Glomerular visceral epithelial cell (primary cell): ENCODE measurements at regions not wholly inside any gene's neighbourhood (a gene's known extent, or its start where the extent isn't known, plus 50 kb on each side); places are given as distances from the start of the nearest gene placed in this dataset.

Experiments
- DNase-seq: peaks from one replicate; pipeline ENCODE4 v3.0.0-alpha.2; 2016; ENCODE audit errors: extremely low spot score

DNA sequence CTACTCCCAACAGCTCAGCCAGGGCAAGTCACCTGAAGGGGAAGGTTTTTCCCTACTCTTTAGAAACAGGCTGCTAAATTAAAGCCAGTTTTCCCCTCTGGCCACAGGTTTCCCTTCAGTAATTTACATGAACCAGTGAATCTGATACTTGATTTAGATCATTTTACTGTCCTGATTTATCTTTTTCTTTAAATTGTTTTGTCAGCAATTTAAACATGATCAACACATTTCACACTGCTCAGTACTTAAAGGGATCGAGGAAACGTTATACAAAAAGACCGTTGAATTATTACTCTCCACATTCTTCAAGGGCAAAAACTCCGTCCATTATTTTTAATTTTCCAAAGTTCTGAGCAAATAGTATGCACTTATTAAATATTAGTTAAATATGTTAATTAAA is 1165.7 kb upstream of the GYPC start:
- DNase-seq: no peak

DNA sequence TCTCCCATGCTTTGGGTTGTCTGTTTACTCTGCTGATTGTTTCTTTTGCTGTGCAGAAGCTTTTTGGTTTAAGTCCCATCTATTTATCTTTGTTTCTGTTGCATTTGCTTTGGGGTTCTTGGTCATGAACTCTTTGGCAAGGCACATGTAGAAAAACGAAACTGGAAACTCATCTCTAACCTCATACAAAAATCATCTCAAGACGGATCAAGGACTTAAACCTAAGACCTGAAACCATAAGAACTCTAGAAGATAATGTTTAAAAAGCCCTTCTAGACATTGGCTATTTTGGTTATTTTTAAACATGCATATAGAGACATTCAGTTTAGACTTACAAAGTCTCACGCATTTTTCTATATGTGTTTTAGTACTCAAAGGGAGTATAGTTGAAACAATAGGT is 1164.3 kb upstream of the GYPC start:
- DNase-seq: no peak

DNA sequence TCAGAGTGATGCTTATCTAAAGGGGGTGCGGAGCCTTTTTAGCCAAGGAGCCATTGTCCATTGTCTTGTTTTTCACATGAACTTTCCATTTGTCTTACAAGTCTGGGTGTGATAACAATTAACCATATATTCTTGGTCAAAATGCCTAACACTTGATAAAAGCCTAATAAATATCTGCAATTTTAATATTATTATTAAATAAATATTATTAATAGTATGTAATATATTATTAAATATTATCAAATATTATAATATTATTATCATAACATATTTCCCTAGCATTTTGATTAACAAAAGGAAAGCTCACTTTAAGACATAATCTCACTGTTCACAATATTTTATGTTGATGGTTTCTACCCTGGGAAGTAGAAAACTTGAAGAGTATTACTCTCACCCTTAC is 1143.6 kb upstream of the GYPC start:
- DNase-seq: no peak

DNA sequence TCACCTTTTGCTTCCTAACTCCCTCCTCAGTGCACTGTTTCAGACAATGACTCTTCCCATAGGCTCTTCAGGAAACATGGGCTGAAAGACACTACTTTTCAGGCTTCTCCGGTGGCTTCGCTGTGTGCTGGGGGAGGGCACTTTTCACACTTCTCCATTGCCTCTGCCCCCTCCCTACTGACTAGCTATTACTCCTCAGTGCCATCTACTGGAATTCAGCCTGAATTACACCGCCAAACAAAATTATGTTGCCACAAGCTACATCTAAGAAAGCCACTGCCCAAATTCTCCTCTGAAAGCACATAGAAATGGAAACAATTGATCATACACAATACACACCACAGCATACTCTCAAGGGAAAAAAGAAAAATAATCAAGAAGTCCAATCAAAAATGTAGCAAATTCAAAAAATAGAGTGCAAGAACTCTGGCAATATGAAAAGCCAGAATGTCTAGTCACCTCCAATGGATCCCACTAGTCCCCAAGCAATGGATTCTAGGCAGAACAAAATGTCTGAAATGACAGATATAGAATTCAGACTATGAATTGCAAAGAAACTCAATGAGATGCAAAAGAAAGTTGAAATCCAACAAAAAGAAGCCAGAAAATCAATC is 1139.4 kb upstream of the GYPC start:
- no peak for DNase-seq

DNA sequence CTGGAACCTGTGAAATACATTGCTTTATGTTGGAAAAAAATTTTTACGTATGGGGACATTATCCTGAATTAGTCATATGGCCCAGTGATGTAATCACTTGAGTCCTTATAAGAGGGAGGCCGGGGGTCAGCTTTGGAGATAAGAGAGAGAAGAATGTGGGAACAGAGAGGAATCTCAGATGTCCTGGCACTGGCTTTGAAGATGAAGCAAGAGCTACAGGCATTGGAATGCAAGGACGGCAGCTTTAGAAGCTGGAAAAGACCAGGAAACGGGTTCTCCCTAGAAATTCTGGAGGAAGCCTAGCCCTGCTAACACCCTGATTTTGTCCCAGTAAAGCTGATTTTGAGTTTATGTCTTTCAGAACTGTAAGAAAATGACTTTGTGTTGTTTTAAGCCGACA is 1129.9 kb upstream of the GYPC start:
- DNase-seq: no peak

DNA sequence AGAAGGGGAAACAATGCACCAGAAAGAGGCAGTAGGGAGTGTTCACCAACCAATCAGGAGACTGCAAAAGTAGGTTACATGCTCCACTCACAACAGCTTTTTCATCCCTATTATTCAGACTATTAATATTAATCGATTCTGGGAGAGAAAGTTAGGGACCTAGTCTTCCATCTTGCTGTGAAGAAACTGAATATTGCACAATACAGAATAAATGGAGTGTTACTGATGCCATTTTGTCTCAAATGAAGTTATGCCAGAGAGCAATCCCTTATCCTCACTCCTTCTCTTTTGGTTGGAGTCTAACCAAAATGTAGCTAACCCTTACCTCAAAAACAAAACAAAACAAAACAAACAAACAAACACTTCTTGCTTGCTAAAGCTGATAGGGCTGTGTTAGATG is 1120.9 kb upstream of the GYPC start:
- no peak for DNase-seq

DNA sequence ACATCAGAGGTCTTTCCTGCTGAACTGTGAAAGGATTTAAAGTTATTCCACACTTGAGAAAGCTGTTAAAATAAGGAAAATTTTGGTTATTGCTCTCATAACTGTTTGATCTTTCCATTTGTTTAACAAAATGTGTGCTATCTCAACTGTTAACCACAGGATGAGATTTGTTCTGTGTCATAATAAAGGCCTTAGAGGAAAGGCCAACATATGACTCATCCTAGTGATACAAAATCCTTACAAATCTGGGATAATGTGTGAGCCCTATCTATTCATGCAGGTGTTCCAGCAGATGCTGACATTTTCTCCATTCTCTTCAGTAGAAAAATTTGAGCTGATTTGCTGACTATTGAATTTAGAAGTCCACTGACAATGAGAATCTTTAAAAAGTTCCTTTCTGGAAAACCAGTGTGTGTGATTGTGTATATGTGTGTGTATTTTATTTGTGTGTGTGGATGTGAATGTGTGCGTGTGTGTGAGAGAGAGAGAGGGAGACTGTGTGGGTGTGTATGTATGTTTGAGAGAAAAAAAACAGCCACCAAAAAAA is 1111.9 kb upstream of the GYPC start:
- no peak for DNase-seq

DNA sequence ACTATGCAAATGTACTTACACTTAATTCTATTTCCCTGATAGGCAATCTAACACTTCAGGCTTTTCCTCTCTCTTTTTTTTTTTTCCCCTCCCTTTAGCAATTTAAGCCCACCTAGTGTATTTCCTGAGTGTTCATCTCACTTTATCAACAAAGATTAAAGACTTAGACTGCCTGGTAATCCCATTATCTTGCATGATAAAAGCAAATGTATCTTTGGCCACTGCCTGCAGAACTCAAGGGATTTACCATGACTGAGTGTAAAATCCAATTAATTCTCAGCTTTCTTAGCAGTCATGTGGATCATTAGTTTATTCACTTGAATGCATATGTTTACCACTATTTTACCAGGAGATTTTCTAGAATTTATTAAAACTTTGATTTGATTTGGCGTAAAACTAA is 1102.2 kb upstream of the GYPC start:
- no peak for DNase-seq

DNA sequence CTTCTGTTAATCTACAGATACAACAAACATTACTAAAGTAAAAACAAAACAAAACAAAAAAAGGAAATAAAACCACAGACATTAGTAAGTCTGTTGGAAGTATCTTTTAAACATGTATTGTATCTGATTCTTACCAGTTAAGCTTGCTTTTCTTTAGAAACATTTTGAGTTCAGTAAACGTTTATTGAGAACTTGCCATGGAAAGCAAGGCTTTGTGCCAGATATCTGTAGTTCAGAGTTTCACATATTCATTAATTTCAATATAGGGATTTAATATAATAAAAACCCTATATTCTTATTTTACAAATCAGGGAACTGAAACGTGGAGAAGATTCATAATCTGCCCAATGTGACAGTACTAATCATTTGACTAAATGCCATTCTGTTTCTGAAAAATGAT is 1101.0 kb upstream of the GYPC start:
- DNase-seq: no peak

DNA sequence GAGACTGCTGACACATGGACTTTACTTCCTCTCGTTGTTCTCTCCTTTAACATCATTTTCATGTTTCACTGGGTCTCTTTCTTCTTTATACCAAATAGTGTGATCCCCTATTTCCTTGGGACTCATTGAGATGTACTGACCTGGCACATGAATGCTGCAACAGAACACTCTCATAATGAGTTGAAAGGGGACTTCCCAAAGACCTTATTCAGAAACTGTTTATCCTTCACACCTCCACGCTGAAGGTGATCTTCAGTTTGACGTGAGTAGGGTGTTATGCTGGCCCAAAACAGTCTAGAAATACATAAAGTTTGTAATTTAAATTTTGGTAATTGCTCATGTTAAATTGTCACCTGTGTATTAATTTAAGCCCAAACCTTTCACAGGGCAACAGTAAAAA is 1096.8 kb upstream of the GYPC start:
- no peak for DNase-seq

DNA sequence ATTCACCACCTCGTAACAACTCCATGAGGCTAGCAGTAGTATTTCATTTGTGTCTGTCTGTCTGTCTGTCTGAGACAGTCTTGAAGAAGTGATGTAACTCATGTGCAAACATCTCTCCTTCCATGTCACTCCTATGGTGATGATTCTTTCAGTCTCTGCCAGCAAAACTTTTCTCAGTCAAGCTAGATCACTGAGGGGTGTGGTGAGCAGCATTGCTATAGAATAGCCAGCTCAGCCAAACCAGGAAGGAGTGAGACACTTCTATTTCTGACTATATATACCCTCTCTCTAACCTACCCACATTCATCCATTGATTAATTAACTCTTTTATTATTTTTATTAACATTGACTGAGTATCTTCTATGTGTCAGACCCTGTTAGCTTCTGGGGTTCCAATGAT is 1095.1 kb upstream of the GYPC start:
- no peak for DNase-seq

DNA sequence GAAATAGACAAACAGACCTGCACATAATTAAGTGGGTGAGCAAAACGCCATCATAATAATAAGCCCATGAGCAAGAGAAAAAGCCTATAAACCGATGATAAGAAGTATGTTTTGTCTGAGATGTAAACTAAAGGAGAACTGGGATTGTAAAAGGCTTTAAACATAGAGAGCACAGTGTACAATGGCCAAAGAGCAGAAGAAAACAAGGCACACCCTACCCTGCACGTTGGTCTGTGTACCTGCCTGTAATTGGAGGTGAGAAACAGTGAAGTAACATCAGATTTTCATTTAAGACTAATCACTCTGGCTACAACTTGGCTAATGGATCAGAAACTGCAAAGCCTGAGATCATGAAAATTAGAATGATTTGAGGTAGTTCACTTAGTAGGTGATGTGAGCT is 1094.7 kb upstream of the GYPC start:
- DNase-seq: no peak

DNA sequence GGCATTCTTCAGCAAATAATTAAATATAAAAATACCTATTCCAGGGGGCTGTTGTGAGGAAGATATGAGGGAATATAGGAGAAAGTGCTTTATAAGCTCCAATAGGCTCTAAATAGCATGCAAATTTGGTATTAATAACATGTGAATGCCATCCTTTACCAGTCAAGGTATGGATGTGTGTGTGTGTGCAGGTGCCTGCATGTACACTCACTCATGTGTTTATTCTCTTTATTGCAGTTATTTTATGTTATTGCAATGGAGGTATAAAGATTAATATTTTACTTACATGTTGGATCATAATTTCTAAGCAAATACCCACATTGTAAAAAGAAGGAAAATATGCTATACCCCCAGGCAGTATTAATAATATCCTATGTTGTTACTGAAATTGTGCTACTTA is 1093.0 kb upstream of the GYPC start:
- DNase-seq: no peak

DNA sequence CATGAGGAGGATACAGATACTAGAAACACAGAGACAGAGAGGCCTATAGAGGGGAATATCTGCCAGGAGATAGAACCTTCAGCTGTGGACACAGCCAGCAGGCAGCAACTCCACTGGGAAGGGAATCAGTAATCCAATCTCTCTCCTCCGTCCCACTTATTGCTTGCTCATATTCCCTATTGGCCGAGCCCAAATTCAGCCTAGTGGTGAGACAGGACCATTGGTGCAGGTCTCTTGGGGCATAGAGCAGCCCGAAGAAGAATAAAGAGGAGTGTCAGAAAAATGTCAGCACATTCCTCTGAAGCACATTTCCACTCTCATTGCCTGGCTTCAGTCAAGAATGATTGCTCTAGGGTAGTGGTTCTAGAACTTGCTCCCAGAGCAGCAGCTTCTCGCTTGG is 1091.5 kb upstream of the GYPC start:
- DNase-seq: no peak

DNA sequence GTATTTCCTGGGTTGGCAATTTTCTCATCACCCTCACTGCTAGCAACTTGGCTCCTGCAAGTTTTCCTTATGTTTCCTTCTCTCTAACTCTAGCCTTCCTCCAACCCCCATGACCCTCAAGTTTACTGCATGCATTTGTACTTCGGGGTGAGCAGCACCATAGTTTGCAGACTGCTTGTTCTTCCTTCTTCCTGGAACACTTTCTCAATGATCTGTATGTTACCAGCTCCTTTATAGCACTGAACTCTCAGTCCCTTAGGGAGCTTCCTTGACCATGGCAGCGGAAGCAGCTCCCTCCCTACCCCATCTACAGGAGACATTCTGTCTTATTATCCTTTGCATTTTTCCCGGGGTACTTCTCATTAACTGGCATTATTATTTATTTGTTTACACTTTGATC is 1089.5 kb upstream of the GYPC start:
- DNase-seq: no peak

DNA sequence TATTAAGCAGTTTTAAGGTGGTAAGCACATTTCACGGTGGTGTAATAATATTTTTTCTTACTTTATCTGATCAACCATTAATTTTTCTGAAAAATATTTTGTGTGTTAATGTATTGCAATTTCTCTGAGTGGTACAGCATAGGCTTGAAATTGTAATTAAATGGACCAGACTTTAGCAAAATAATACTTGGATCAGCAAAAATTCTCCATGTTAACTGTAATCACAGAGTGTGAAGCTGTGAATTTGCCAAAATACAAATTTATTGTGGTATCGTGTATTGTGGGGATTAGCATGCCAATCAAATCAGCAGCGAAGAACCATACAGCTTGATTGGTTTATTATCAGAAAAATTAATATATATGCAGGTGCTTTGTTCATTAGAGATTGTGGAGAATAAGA is 1088.9 kb upstream of the GYPC start:
- no peak for DNase-seq

DNA sequence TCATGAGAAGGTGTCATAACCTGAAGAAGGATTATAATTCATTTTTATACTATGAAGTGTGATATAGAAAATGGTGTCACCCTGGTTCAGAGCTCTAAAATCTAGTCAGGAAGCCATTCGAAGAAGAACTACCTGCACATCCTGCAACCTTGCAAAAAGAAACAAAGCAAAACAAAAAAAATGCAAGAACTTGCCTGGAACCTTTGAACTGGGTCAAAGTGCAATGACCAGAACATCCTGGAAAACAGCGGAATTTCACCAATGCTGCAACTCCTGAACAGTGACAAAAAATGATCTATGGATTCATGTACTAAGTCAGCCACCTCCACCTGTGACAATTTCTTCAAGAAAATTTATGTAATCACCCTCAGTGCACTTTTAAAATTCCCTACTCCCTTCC is 1083.3 kb upstream of the GYPC start:
- DNase-seq: no peak

DNA sequence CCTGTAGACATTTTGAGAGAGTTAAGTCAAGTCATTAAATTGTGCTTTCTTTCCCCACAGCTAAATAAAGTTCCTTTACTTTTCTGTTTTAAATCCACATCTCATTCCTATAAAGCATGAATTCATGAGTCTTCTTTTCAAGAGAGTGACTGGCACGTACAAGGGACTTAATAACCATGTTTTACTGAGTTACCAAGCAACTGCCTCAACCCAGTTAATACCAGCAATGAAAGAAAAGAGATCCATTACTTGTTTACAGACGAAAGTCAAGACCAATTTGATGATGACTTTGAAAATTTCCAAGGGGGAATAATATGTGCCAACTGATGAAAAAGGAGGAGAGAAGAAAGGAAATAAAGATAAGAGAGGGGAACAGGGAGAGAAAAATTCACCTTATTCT is 1082.5 kb upstream of the GYPC start:
- DNase-seq: no peak

DNA sequence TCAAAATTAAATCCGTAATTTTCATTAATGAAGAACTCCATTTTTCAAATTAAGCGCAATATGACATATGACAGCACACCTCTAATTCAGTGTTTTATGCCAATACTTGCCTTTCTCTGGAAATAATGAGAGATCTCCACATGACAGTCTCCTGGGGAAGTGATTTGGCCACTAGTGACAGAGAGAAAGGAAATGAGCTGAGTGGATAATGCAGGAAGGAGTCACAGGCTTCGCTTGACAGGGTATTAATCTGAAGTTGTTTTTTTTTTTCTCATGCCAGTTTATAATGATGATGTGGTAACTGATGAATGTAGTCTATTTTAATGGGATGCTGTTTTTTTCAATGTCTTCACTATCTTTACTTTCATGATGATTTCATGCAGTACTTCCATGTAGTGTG is 1079.4 kb upstream of the GYPC start:
- DNase-seq: no peak

DNA sequence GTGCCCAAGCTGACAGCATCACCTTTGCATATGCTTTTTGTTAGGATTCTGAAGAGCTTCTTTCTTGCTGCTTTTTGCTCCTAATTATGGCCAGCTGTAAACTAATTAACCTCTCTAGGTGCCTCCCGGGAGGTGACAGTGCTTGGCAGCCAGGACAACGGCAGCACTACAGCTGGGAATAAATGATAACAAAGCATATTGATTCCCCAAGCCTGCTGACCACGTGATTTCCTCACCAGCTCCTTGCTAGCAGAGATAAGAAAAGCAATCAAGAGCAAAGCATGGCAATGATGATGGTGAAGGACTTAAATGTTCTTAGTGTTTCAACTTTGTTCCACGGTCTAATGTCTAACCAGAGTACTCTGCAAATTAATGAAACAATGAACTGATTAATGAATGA is 1074.4 kb upstream of the GYPC start:
- no peak for DNase-seq

DNA sequence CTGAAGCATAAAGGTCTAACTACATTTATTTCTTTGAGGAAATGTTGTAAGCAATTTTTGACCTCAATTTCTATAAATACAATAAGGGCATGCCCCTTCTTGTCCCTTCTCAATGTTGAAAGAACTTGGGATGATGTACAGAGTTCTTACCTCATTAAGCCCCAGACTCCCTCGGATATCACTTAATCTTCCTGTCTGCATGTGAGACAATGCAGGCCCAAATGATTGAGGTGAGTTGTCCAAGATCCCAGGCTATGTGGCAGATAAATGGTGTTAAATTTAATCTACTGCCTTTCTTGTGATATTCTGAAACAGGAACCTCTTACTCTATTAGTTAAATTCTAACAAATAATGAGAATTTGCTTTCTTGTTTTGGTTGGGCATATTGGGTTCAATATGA is 1073.4 kb upstream of the GYPC start:
- no peak for DNase-seq

DNA sequence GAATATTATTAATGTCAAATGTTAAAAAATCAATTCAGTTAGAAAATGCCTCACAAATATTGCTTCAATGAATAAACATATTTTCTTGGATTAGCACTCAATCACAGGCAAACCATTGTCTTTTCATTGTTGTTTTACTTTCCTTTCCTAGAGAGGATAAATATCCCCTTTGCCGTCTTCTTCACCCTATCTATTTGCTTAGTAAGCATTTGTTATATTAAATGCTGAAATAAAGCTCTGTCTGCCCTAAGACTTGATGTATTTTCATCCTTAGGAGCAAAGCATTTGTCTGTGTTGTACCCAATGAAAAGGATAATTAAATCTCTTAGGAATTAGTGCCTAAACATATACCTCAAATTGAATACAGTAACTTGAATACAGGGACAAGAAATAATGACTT is 1071.2 kb upstream of the GYPC start:
- no peak for DNase-seq

DNA sequence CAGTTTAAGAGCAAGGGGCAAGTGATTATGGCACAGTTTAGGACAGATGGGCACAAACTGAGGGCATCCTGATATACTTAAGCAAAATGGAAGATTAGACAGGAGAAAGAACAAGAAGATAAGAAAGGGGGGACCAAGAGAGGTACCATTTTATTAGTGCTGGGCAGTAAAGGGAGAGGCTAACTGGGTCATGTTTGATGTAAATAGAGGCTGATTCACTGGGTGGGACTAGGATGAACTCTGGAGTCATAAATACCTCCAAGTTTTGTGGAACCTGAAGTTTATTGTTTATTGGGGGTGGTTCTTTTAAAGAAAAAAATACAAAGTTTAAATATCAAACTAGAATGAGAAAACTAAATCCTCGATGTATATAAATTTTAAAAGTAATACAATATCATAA is 1067.2 kb upstream of the GYPC start:
- no peak for DNase-seq

DNA sequence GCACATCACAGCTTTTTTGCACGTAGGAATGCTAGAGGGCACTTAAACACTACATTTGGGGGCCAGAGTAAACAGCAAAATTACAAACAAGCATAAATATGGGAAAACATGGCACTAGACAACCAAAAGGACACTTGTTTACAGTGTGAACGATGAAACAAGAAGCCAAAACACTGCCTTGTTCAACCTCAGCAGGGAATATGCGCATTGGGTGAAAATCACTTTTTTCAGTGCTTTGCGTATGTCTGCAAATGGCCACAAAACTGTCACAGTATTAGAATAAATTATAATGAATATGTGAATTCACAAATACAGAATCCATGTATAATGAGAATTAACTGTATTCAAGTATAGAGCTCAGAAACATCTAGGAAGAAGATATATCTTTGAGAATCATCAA is 1064.0 kb upstream of the GYPC start:
- no peak for DNase-seq

DNA sequence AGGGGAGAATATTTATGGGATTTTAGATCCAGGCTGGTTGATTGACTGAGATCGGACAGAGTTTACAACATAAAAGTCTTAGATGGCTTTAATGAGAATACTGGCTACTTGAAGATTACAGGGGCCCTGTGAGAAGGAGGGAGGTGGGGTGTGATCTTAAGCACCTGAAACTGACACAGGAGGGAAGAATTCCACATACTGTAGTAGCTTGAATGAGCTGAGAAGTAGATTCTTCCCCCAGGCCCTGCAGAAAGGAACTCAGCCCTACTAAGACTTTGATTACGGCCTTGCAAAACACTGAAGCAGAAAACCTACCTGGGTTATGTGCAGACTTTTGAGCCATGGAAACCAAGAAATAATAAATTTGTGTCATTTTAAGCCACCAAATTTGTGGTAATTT is 1062.9 kb upstream of the GYPC start:
- no peak for DNase-seq
